ENCODE measurements at regions not wholly inside any gene's neighbourhood (a gene's known extent, or its start where the extent isn't known, plus 50 kb on each side); places are given as distances from the start of the nearest gene placed in this dataset.
"Not testable (repeated sequence)": the region's sequence is repeated elsewhere in the genome, so short reads cannot be mapped to it uniquely, and the experiment has no call there.

- no peaks in the 10 kb centered on the region for H3K4me1 ChIP-seq (ENCODE audit: insufficient read depth, low read length)
- peaks cover 16% of the 10 kb centered on the region for H3K27me3 ChIP-seq (ENCODE audit: low read length)
- no peak overlapping the region for H3K4me3 ChIP-seq (ENCODE audit: low read length)
- CTCF ChIA-PET: no interaction called here
- H3K9ac ChIP-seq (ENCODE audit: low read length): no peak overlapping the region
- no peaks in the 10 kb centered on the region for H3K79me2 ChIP-seq (ENCODE audit: low read length)
- no peaks in the 10 kb centered on the region for H3K9me3 ChIP-seq (ENCODE audit: low read length)
- TF ChIP-seq EZH2phosphoT487 (IDR thresholded peaks at IDR 0.05; ENCODE audit: borderline replicate concordance, low read length): no peak
- TF ChIP-seq EZH2 (IDR thresholded peaks at IDR 0.05; ENCODE audit: low read length, unreplicated experiment): no peak
- TF ChIP-seq, protein P1, sequence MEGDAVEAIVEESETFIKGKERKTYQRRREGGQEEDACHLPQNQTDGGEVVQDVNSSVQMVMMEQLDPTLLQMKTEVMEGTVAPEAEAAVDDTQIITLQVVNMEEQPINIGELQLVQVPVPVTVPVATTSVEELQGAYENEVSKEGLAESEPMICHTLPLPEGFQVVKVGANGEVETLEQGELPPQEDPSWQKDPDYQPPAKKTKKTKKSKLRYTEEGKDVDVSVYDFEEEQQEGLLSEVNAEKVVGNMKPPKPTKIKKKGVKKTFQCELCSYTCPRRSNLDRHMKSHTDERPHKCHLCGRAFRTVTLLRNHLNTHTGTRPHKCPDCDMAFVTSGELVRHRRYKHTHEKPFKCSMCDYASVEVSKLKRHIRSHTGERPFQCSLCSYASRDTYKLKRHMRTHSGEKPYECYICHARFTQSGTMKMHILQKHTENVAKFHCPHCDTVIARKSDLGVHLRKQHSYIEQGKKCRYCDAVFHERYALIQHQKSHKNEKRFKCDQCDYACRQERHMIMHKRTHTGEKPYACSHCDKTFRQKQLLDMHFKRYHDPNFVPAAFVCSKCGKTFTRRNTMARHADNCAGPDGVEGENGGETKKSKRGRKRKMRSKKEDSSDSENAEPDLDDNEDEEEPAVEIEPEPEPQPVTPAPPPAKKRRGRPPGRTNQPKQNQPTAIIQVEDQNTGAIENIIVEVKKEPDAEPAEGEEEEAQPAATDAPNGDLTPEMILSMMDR (conservative IDR thresholded peaks at IDR 0.05; ENCODE audit: low read depth, low read length): no peak
- H2AFZ ChIP-seq (ENCODE audit: low read length): no peak overlapping the region
- no peaks in the 10 kb centered on the region for H3F3A ChIP-seq (ENCODE audit: low read length, unreplicated experiment)
- no peak for ATAC-seq
- H4K20me1 ChIP-seq (ENCODE audit: low read length): no peaks in the 10 kb centered on the region
- POLR2A ChIA-PET (ENCODE audit: unreplicated experiment): no interaction called here
- no peak overlapping the region for H3K4me2 ChIP-seq (ENCODE audit: low read length)
- no peaks in the 10 kb centered on the region for H3K36me3 ChIP-seq (ENCODE audit: low read depth, low read length)
- intact Hi-C loops (cut with micrococcal nuclease): no loop called here
- DNase-seq: no peak
- BruUV-seq (replicated peaks): no TSS peak
- no peaks in the 10 kb centered on the region for H3K9me2 ChIP-seq (replicated peaks; ENCODE audit: low read length)
- H3K27ac ChIP-seq (ENCODE audit: low read length): no peak overlapping the region
Observed at GRCh38 chr3:134729649-134730048, 65.4 kb upstream of the EPHB1 start.

DNA sequence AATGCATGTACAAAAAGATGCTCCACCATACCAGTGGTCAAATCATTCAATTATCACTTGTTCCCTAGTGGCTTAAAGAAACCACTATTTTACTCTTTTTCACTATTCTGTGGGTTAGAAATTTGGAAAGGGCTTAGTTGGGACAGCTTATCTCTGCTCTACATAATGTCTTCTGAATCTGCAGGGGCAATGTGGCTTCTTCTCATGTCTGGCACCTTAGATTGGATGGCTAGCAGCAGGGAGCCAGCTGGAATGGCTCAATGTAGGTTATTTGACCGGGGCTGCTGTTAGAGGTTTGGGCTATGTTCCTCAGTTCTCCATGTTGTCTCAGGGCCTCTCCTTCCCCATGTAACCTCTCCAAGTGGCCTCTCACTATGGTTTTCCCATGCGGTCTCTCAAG lies 57.5 kb upstream of the EPHB1 start:
- TF ChIP-seq EZH2phosphoT487 (IDR thresholded peaks at IDR 0.05; ENCODE audit: borderline replicate concordance, low read length) (no peak), EZH2 (IDR thresholded peaks at IDR 0.05; ENCODE audit: low read length, unreplicated experiment) (no peak)
- TF ChIP-seq, protein P1 (conservative IDR thresholded peaks at IDR 0.05; ENCODE audit: low read depth, low read length): no peak
- no peak overlapping the region for H3K4me3 ChIP-seq (ENCODE audit: low read length)
- intact Hi-C loops (cut with micrococcal nuclease): no loop called here
- BruUV-seq (replicated peaks): no TSS peak
- ChIA-PET CTCF (no interaction called here), POLR2A (ENCODE audit: unreplicated experiment) (no interaction called here)
- H3K4me1 ChIP-seq (ENCODE audit: insufficient read depth, low read length): no peaks in the 10 kb centered on the region
- H3K9ac ChIP-seq (ENCODE audit: low read length): no peak overlapping the region
- H3K27ac ChIP-seq (ENCODE audit: low read length): no peak overlapping the region
- H3K9me2 ChIP-seq (replicated peaks; ENCODE audit: low read length): no peaks in the 10 kb centered on the region
- H3F3A ChIP-seq (ENCODE audit: low read length, unreplicated experiment): no peaks in the 10 kb centered on the region
- H3K4me2 ChIP-seq (ENCODE audit: low read length): no peak overlapping the region
- no peaks in the 10 kb centered on the region for H3K79me2 ChIP-seq (ENCODE audit: low read length)
- H2AFZ ChIP-seq (ENCODE audit: low read length): no peak overlapping the region
- no peaks in the 10 kb centered on the region for H3K36me3 ChIP-seq (ENCODE audit: low read depth, low read length)
- H3K9me3 ChIP-seq (ENCODE audit: low read length): no peaks in the 10 kb centered on the region
- no peaks in the 10 kb centered on the region for H4K20me1 ChIP-seq (ENCODE audit: low read length)
- H3K27me3 ChIP-seq (ENCODE audit: low read length): peaks cover 41% of the 10 kb centered on the region
- DNase-seq: no peak
- ATAC-seq: no peak

GRCh38 chr3:134740077-134740476 lies 55.0 kb upstream of the EPHB1 start:
- intact Hi-C loops (cut with micrococcal nuclease); H3K27ac ChIP-seq (ENCODE audit: low read length); H3K9ac ChIP-seq (ENCODE audit: low read length); H3K79me2 ChIP-seq (ENCODE audit: low read length); H3K9me2 ChIP-seq (replicated peaks; ENCODE audit: low read length); H2AFZ ChIP-seq (ENCODE audit: low read length); POLR2A ChIA-PET (ENCODE audit: unreplicated experiment); H3K4me1 ChIP-seq (ENCODE audit: insufficient read depth, low read length); DNase-seq; H3K36me3 ChIP-seq (ENCODE audit: low read depth, low read length); H3F3A ChIP-seq (ENCODE audit: low read length, unreplicated experiment); H3K4me2 ChIP-seq (ENCODE audit: low read length); ATAC-seq; H3K9me3 ChIP-seq (ENCODE audit: low read length); H3K4me3 ChIP-seq (ENCODE audit: low read length); BruUV-seq (replicated peaks); CTCF ChIA-PET; H4K20me1 ChIP-seq (ENCODE audit: low read length): not testable (repeated sequence)
- peaks cover 21% of the 10 kb centered on the region for H3K27me3 ChIP-seq (ENCODE audit: low read length)

Measured in PC-3 (cell line).